ENCODE measurements at regions not wholly inside any gene's neighbourhood (a gene's known extent, or its start where the extent isn't known, plus 50 kb on each side); places are given as distances from the start of the nearest gene placed in this dataset.

- no peak overlapping the region for H3K4me3 ChIP-seq
- WGBS, 5 donors = 73 to 88% (median 86%) methylated on average over 5 of the region's 5 CpGs
- no peak overlapping the region for H3K27ac ChIP-seq
- no peak for TF ChIP-seq POLR2AphosphoS5 (IDR thresholded peaks at IDR 0.05)
- TF ChIP-seq POLR2A (IDR thresholded peaks at IDR 0.05) = no peak
- TF ChIP-seq, protein P1, sequence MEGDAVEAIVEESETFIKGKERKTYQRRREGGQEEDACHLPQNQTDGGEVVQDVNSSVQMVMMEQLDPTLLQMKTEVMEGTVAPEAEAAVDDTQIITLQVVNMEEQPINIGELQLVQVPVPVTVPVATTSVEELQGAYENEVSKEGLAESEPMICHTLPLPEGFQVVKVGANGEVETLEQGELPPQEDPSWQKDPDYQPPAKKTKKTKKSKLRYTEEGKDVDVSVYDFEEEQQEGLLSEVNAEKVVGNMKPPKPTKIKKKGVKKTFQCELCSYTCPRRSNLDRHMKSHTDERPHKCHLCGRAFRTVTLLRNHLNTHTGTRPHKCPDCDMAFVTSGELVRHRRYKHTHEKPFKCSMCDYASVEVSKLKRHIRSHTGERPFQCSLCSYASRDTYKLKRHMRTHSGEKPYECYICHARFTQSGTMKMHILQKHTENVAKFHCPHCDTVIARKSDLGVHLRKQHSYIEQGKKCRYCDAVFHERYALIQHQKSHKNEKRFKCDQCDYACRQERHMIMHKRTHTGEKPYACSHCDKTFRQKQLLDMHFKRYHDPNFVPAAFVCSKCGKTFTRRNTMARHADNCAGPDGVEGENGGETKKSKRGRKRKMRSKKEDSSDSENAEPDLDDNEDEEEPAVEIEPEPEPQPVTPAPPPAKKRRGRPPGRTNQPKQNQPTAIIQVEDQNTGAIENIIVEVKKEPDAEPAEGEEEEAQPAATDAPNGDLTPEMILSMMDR (IDR thresholded peaks at IDR 0.05 in 8 of 11, conservative IDR thresholded peaks at IDR 0.05 in 3 of 11) = no peak
- intact Hi-C loops (cut with DNase I; ENCODE audit: low total_unique reads) = no loop called here
- no peaks in the 10 kb centered on the region for H3K27me3 ChIP-seq (replicated peaks in 1 of 7)
- DNase-seq = no peak
- H3K9me3 ChIP-seq = no peaks in the 10 kb centered on the region
- H3K4me1 ChIP-seq = no peaks in the 10 kb centered on the region
- no peaks in the 10 kb centered on the region for H3K36me3 ChIP-seq
Observed at GRCh38 chr7:40915071-40915470, 780.3 kb downstream of the SUGCT start.
